ENCODE measurements at regions not wholly inside any gene's neighbourhood (a gene's known extent, or its start where the extent isn't known, plus 50 kb on each side); places are given as distances from the start of the nearest gene placed in this dataset.

GRCh38 chr2:5524551-5524950 is 167.6 kb upstream of the SOX11 start:
- no peaks in the 10 kb centered on the region for H3K27me3 ChIP-seq (ENCODE audit: insufficient read depth, low read length)
- no peaks in the 10 kb centered on the region for H3K36me3 ChIP-seq (ENCODE audit: insufficient read depth, low read length)
- no peaks in the 10 kb centered on the region for H3K9me3 ChIP-seq (ENCODE audit: low read length)
- no peak overlapping the region for H2AFZ ChIP-seq (ENCODE audit: low read depth, low read length)
- H3K4me1 ChIP-seq (ENCODE audit: insufficient read depth, low read length), result peaks cover 20% of the 10 kb centered on the region
- H3K4me3 ChIP-seq (ENCODE audit: low read length), result no peak overlapping the region

GRCh38 chr2:5528706-5529105 is 163.5 kb upstream of the SOX11 start:
- H3K9me3 ChIP-seq (ENCODE audit: low read length), result no peaks in the 10 kb centered on the region
- no peaks in the 10 kb centered on the region for H3K27me3 ChIP-seq (ENCODE audit: insufficient read depth, low read length)
- no peak overlapping the region for H2AFZ ChIP-seq (ENCODE audit: low read depth, low read length)
- H3K4me3 ChIP-seq (ENCODE audit: low read length), result no peak overlapping the region
- H3K4me1 ChIP-seq (ENCODE audit: insufficient read depth, low read length), result no peaks in the 10 kb centered on the region
- H3K36me3 ChIP-seq (ENCODE audit: insufficient read depth, low read length), result no peaks in the 10 kb centered on the region

- no peaks in the 10 kb centered on the region for H3K36me3 ChIP-seq (ENCODE audit: insufficient read depth, low read length)
- no peaks in the 10 kb centered on the region for H3K9me3 ChIP-seq (ENCODE audit: low read length)
- H2AFZ ChIP-seq (ENCODE audit: low read depth, low read length), result no peak overlapping the region
- no peak overlapping the region for H3K4me3 ChIP-seq (ENCODE audit: low read length)
- H3K4me1 ChIP-seq (ENCODE audit: insufficient read depth, low read length), result no peaks in the 10 kb centered on the region
- H3K27me3 ChIP-seq (ENCODE audit: insufficient read depth, low read length), result no peaks in the 10 kb centered on the region
Measured at GRCh38 chr2:5530011-5530696, 162.0 kb upstream of the SOX11 start.

GRCh38 chr2:5535301-5535700 is 156.9 kb upstream of the SOX11 start:
- H3K4me1 ChIP-seq (ENCODE audit: insufficient read depth, low read length), result peaks cover 32% of the 10 kb centered on the region
- H3K4me3 ChIP-seq (ENCODE audit: low read length), result no peak overlapping the region
- no peak overlapping the region for H2AFZ ChIP-seq (ENCODE audit: low read depth, low read length)
- H3K9me3 ChIP-seq (ENCODE audit: low read length), result no peaks in the 10 kb centered on the region
- H3K27me3 ChIP-seq (ENCODE audit: insufficient read depth, low read length), result no peaks in the 10 kb centered on the region
- no peaks in the 10 kb centered on the region for H3K36me3 ChIP-seq (ENCODE audit: insufficient read depth, low read length)

GRCh38 chr2:5537180-5537688 is 154.9 kb upstream of the SOX11 start:
- Histone ChIP-seq H3K27me3 (ENCODE audit: insufficient read depth, low read length) (no peaks in the 10 kb centered on the region), H3K4me3 (ENCODE audit: low read length) (no peak overlapping the region), H2AFZ (ENCODE audit: low read depth, low read length) (no peak overlapping the region), H3K4me1 (ENCODE audit: insufficient read depth, low read length) (peaks cover 33% of the 10 kb centered on the region), H3K9me3 (ENCODE audit: low read length) (no peaks in the 10 kb centered on the region), H3K36me3 (ENCODE audit: insufficient read depth, low read length) (no peaks in the 10 kb centered on the region)

GRCh38 chr2:5538313-5538712 is 153.9 kb upstream of the SOX11 start:
- Histone ChIP-seq H3K4me3 (ENCODE audit: low read length) (no peak overlapping the region), H3K9me3 (ENCODE audit: low read length) (no peaks in the 10 kb centered on the region), H3K36me3 (ENCODE audit: insufficient read depth, low read length) (no peaks in the 10 kb centered on the region), H3K27me3 (ENCODE audit: insufficient read depth, low read length) (no peaks in the 10 kb centered on the region), H3K4me1 (ENCODE audit: insufficient read depth, low read length) (peaks cover 33% of the 10 kb centered on the region), H2AFZ (ENCODE audit: low read depth, low read length) (no peak overlapping the region)

GRCh38 chr2:5538772-5539171 is 153.4 kb upstream of the SOX11 start:
- H3K9me3 ChIP-seq (ENCODE audit: low read length), result no peaks in the 10 kb centered on the region
- peaks cover 33% of the 10 kb centered on the region for H3K4me1 ChIP-seq (ENCODE audit: insufficient read depth, low read length)
- H3K4me3 ChIP-seq (ENCODE audit: low read length), result no peak overlapping the region
- H2AFZ ChIP-seq (ENCODE audit: low read depth, low read length), result peak overlapping the region; percentile 68
- no peaks in the 10 kb centered on the region for H3K36me3 ChIP-seq (ENCODE audit: insufficient read depth, low read length)
- H3K27me3 ChIP-seq (ENCODE audit: insufficient read depth, low read length), result no peaks in the 10 kb centered on the region

- Histone ChIP-seq H3K27me3 (ENCODE audit: insufficient read depth, low read length) (no peaks in the 10 kb centered on the region), H2AFZ (ENCODE audit: low read depth, low read length) (peak overlapping the region; percentile 68), H3K4me3 (ENCODE audit: low read length) (no peak overlapping the region), H3K9me3 (ENCODE audit: low read length) (peaks cover 7% of the 10 kb centered on the region), H3K36me3 (ENCODE audit: insufficient read depth, low read length) (no peaks in the 10 kb centered on the region), H3K4me1 (ENCODE audit: insufficient read depth, low read length) (peaks cover 33% of the 10 kb centered on the region)
Measured at GRCh38 chr2:5539282-5540165, 152.7 kb upstream of the SOX11 start.

GRCh38 chr2:5540856-5541255 is 151.3 kb upstream of the SOX11 start:
- Histone ChIP-seq H3K36me3 (ENCODE audit: insufficient read depth, low read length) (no peaks in the 10 kb centered on the region), H2AFZ (ENCODE audit: low read depth, low read length) (no peak overlapping the region)

GRCh38 chr2:5544205-5544786 is 147.9 kb upstream of the SOX11 start:
- Histone ChIP-seq H2AFZ (ENCODE audit: low read depth, low read length) (no peak overlapping the region), H3K4me3 (ENCODE audit: low read length) (no peak overlapping the region), H3K36me3 (ENCODE audit: insufficient read depth, low read length) (no peaks in the 10 kb centered on the region), H3K4me1 (ENCODE audit: insufficient read depth, low read length) (peaks cover 18% of the 10 kb centered on the region), H3K9me3 (ENCODE audit: low read length) (peaks cover 7% of the 10 kb centered on the region), H3K27me3 (ENCODE audit: insufficient read depth, low read length) (no peaks in the 10 kb centered on the region)

More at GRCh38 chr2:5540856-5541255, 151.3 kb upstream of the SOX11 start:
- H3K4me3 ChIP-seq (ENCODE audit: low read length), result no peak overlapping the region
- H3K4me1 ChIP-seq (ENCODE audit: insufficient read depth, low read length), result peaks cover 33% of the 10 kb centered on the region
- H3K9me3 ChIP-seq (ENCODE audit: low read length), result peaks cover 7% of the 10 kb centered on the region
- H3K27me3 ChIP-seq (ENCODE audit: insufficient read depth, low read length), result no peaks in the 10 kb centered on the region

GRCh38 chr2:5546181-5546580 is 146.0 kb upstream of the SOX11 start:
- H3K36me3 ChIP-seq (ENCODE audit: insufficient read depth, low read length), result no peaks in the 10 kb centered on the region
- H2AFZ ChIP-seq (ENCODE audit: low read depth, low read length), result no peak overlapping the region
- no peaks in the 10 kb centered on the region for H3K27me3 ChIP-seq (ENCODE audit: insufficient read depth, low read length)
- no peak overlapping the region for H3K4me3 ChIP-seq (ENCODE audit: low read length)
- peaks cover 7% of the 10 kb centered on the region for H3K9me3 ChIP-seq (ENCODE audit: low read length)
- H3K4me1 ChIP-seq (ENCODE audit: insufficient read depth, low read length), result peaks cover 9% of the 10 kb centered on the region

GRCh38 chr2:5548991-5549715 is 143.0 kb upstream of the SOX11 start:
- Histone ChIP-seq H3K36me3 (ENCODE audit: insufficient read depth, low read length) (no peaks in the 10 kb centered on the region), H3K9me3 (ENCODE audit: low read length) (peaks cover 4% of the 10 kb centered on the region), H3K4me1 (ENCODE audit: insufficient read depth, low read length) (peaks cover 9% of the 10 kb centered on the region), H2AFZ (ENCODE audit: low read depth, low read length) (no peak overlapping the region), H3K4me3 (ENCODE audit: low read length) (no peak overlapping the region), H3K27me3 (ENCODE audit: insufficient read depth, low read length) (no peaks in the 10 kb centered on the region)

Data from neuron (in vitro differentiated cells).